OCI-LY7 (cell line): ENCODE measurements at regions not wholly inside any gene's neighbourhood (a gene's known extent, or its start where the extent isn't known, plus 50 kb on each side); places are given as distances from the start of the nearest gene placed in this dataset.

Experiments
- CTCF ChIP-seq: fragments of 200-600 bp; sonication (generic); conservative IDR thresholded peaks from 2 replicates; pipeline ENCODE4 v1.5.1; 2014; ENCODE audit warnings: mild to moderate bottlenecking, antibody characterized with exemption, low read length, moderate library complexity, mixed read lengths
- EZH2phosphoT487 ChIP-seq: fragments of 200-600 bp; sonication (generic); IDR thresholded peaks from 2 replicates; pipeline ENCODE4 v1.6.1; 2018; ENCODE audit warnings: low read depth, borderline replicate concordance, mild to moderate bottlenecking, mixed run types, antibody characterized with exemption, low read length, moderate library complexity, mixed read lengths

- TF ChIP-seq CTCF (no peak), EZH2phosphoT487 (no peak)
These were observed 162.0 kb downstream of the IMPG2 start for GRCh38 chr3:101158374-101158773.
